GM18520 (cell line): ENCODE measurements at regions not wholly inside any gene's neighbourhood (a gene's known extent, or its start where the extent isn't known, plus 50 kb on each side); places are given as distances from the start of the nearest gene placed in this dataset.
"Not testable (repeated sequence)": the region's sequence is repeated elsewhere in the genome, so short reads cannot be mapped to it uniquely, and the experiment has no call there.

ENCODE experiments used
- ATAC-seq: cut with Tn5 transposase; IDR thresholded peaks from one replicate; pipeline ENCODE4 v1.9.1; 2021; ENCODE audit not compliant: unreplicated experiment

DNA sequence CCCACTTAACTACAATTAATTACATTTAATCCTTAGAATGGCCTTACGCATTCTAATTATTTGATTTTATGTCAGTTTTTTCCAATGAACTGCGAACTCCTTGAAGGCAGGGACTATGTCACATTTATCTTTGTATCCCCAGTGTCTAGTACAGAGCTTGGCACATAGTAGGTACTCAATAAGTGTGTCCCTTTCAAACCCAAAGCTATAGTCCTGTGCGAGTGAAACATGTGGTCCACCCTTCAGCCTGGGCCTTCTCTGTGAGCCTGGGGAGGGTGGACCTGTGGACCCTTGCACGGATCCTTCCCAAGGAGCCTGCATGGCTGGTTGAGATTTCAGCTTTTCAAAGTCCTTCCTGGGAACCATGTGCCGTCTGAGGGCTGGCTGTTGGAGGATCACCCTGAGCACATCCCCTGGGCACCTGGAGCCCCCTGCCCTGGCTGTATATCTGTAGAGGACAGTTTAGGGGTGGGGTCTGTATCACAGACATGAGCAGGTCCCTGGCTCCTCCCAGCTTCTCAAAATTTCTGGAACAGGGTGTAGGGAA is 103.1 kb downstream of the IER5 start:
- ATAC-seq, result no peak

DNA sequence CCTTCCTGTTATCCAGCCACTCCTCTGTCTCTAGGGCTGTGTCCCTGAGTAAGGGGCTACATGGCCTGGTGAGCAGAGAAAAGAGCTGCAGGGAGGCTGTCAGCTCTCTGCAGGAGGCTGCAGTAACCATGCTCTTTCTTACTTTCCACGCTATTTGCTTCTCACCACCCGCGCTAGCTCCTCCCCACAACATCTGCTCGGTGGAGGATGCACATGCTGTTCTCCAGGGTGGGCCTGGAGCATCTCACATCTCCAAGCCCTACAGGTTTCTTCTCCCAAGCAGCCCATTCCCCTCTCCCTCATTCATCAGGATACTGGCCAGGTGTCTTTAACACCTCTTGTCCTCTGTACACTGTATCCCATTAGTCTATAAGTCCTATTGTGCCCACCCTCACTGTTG is 103.8 kb downstream of the IER5 start:
- no peak for ATAC-seq

DNA sequence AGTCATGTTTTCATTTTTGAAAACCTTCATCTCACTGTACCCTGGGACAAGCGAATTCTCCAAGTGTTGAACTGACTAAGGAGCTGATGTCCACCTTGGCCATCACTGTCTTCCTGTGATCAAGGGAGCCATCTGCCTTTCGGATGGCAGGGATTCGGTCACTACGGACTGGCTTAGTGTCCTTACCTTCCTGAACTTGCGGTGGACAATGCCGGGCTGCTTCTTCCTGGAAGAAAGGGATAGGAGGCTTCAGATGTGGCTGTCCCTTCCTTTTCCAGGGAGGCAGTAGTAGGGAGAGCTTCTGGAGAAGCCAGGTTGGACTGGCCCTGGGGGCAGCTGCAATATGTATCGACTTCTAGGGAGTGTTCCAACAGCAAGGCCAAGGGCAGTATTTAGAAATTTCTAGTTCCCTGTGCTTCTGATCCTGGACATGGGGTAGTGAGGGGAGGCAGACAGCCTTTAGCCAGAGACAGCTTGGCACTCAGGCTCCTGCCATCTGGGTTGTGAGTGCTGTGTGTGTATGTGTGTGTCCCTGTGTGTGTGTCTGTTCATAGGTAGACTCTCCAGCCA is 114.6 kb downstream of the IER5 start:
- no peak for ATAC-seq

DNA sequence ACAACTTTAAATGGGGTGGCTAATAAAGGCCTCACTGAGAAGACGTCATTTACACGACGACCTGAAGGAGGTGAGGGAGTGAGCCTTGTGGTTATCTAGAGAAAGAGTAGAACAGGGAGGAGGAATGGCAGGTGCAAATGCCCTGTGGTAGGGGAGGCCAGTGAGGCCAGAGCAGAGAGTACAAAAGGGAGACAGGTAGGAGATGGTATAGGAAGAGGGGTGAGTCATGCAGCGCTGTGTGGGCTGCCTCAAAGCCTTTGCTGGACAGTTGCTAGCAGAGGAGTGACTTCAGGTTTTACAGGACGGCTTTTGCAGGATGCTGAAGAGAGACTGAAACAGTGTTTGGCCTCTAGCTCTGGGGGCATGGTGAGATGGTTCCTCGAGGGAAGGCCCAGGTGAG is 116.0 kb downstream of the IER5 start:
- ATAC-seq, result no peak

- ATAC-seq, result no peak
These were observed 117.4 kb downstream of the IER5 start for GRCh38 chr1:181205901-181206300.

DNA sequence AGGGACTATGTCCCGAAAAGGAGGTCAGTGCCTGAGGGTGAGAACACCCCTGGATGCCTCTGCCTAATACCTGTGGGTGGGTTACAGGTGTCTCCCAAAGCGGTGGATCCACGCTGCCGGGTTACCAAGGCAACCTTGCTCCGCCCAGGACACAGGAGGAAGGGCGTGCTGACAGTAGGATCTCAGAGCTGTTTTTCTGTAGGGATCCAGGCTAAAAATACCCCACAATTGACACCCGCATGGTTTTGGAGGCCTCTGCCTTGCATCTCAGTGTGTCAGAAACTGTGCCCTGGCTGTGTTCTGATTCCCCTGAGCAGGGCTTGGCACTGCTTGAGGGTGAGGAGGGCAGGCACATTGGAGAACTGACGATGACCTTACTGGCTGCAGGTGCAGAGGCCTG is 118.0 kb downstream of the IER5 start:
- no peak for ATAC-seq

GRCh38 chr1:181206979-181207790 is 118.7 kb downstream of the IER5 start:
- no peak for ATAC-seq

GRCh38 chr1:181208083-181208482 is 119.6 kb downstream of the IER5 start:
- ATAC-seq, result no peak

GRCh38 chr1:181208967-181209366 is 120.5 kb downstream of the IER5 start:
- ATAC-seq, result no peak

DNA sequence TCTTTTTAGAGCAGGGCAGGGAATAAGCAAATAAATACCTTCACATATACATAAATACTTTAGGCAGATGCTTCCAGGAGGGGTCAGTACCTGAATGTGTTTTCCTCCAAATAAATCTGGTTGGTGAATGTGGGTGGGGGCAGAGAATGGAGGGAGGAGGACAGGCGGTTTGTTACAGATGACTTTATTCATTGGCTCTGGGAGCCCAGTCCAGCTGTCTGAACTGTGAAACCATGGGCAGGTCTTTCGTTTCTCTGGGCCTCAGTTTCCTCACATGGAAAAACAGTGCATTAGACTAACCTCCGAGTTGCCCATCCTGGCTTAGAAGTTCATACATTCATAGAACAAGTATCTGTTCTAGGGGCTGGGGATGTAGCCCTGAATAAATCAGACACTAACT is 124.6 kb downstream of the IER5 start:
- no peak for ATAC-seq

DNA sequence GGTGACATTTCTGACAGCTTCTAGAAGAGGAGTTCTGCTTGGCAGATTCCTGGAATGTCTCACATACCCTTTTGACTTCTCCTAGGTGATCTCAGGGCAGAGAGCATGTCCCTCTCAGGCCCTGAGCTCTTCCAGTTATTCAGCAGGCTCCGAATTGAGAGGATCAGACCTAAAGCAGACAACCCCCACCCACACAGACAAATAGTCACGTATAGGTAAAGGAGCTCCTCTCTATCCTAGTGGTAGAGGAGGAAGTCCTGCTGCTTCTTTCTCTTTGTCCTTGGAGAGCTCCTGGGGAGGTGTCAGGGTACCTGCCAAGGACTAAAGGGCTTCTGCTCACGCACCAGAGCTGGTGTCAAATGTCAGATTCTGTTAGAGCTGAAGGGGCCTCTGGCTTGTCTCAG is 128.1 kb downstream of the IER5 start:
- no peak for ATAC-seq

- ATAC-seq, result no peak
These were observed 131.4 kb downstream of the IER5 start for GRCh38 chr1:181219938-181220337.

GRCh38 chr1:181221078-181221477 is 132.6 kb downstream of the IER5 start:
- no peak for ATAC-seq

GRCh38 chr1:181222972-181223505 is 134.5 kb downstream of the IER5 start:
- no peak for ATAC-seq

GRCh38 chr1:181226728-181227127 is 138.2 kb downstream of the IER5 start:
- ATAC-seq, result not testable (repeated sequence)

GRCh38 chr1:181239086-181239485 is 150.6 kb downstream of the IER5 start:
- no peak for ATAC-seq

DNA sequence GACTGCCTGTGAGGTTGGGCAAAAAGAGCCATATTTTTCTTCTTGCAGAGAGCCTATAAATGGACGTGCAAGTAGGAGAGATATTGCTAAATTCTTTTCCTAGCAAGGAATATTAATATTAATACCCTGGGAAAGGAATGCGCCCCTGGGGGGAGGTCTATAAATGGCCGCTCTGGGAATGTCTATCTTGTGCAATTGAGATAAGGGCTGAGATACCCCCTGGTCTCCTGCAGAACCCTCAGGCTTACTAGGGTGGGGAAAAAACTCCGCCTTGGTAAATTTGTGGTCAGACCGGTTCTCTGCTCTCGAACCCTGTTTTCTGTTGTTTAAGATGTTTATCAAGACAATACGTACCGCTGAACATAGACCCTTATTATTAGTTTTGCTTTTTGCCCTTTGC is 157.8 kb downstream of the IER5 start:
- not testable (repeated sequence) for ATAC-seq

DNA sequence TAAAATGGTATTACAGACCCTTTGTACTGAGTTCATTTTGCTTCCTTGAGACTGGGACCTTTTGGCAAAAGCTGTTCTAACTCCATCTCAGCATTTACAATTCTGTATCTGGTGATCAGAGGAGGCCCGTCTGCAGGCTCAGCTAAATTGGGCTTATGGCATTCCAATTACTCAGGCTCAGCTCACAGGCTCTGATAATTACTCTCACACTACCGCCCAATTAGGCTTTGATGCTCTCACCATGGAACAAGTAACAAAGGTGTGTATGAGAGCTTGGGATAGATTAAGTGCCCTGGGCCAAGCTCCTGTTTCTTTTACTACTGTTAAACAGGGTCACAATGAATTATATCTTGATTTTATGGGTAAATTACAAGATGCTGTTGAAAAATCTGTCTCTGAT is 159.9 kb downstream of the IER5 start:
- ATAC-seq, result not testable (repeated sequence)

- ATAC-seq, result no peak
These were observed 160.7 kb downstream of the IER5 start for GRCh38 chr1:181249186-181249585.

DNA sequence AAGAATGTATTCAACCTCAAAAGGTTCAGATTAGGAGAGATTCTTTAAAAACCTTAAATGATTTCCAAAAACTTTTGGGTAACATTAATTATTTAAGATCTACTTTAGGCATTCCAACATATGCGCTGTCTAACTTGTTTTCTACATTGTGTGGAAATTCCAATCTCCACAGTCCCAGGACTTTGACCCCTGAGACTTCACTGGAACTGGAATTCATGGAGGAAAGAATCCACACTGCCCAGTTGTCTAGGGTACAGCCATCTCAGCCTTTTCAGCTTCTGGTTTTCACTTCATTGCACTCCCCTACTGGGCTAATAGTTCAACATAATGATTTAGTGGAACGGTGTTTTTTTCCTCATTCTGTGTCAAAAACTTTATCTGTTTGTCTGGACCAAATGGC is 161.5 kb downstream of the IER5 start:
- no peak for ATAC-seq

- ATAC-seq, result no peak
These were observed 162.7 kb downstream of the IER5 start for GRCh38 chr1:181251001-181251712.

DNA sequence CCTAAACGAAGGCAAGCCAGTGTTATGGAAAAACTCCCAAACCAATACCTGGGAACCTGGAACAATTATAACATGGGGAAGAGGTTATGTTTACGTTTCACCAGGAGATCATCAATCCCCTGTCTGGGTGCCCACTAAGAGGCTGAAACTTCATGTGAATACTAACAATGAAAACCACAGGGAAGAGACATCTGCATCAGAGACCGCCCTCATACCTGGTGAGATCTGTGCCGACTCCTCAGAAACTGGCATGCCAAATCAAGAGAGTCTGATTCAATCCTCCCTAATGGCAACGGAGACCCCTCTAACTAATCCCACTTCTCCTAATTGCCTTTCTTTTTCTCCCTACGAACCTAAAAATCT is 163.2 kb downstream of the IER5 start:
- no peak for ATAC-seq
